Stomach (tissue), 4 donors: ENCODE measurements at regions not wholly inside any gene's neighbourhood (a gene's known extent, or its start where the extent isn't known, plus 50 kb on each side); places are given as distances from the start of the nearest gene placed in this dataset.

Source experiments
- CTCF ChIP-seq, 7 experiments: fragments of 450-650 bp in 4 of 7; fragments of 200-600 bp in 3 of 7; sonication (generic) in 3 of 7; IDR thresholded peaks; one replicate each; pipeline ENCODE4 v1.5.1; 2016 to 2019; ENCODE audit warnings: antibody characterized with exemption in 7 of 7, control low read depth in 2 of 7, mild to moderate bottlenecking in 1 of 7
- EP300 ChIP-seq: sonication (generic); formaldehyde crosslinking; IDR thresholded peaks from one replicate; pipeline ENCODE4 v1.6.1; 2017; ENCODE audit warnings: antibody characterized with exemption
- POLR2A ChIP-seq, 4 donors: fragments of 450-650 bp; IDR thresholded peaks; one replicate each; pipeline ENCODE4 v1.6.1; 2016; ENCODE audit warnings: antibody characterized with exemption in 4 of 4, control low read depth in 2 of 4, mild to moderate bottlenecking in 1 of 4, moderate library complexity in 1 of 4

- no peak for TF ChIP-seq CTCF (IDR thresholded peaks at IDR 0.05)
- TF ChIP-seq EP300: no peak
- TF ChIP-seq POLR2A (IDR thresholded peaks at IDR 0.05): no peak
Observed at GRCh38 chr1:213933336-213933735, 54.4 kb upstream of the PROX1 start.
